A204.1 (cell line): ENCODE measurements at regions not wholly inside any gene's neighbourhood (a gene's known extent, or its start where the extent isn't known, plus 50 kb on each side); places are given as distances from the start of the nearest gene placed in this dataset.
A peak's percentile ranks its signal among the peaks of the same experiment; 100 is the strongest.
"Not testable (repeated sequence)": the region's sequence is repeated elsewhere in the genome, so short reads cannot be mapped to it uniquely, and the experiment has no call there.

Experiments
- FAIRE-seq: peaks from 2 replicates; lab custom pipeline; 2012; peaks lifted over from hg19 to GRCh38; lab: Jason Lieb, UNC

GRCh38 chr9:85792057-85792456 lies 50.3 kb upstream of the AGTPBP1 start:
- peak; percentile 70 for FAIRE-seq

GRCh38 chr9:85802978-85803695 lies 61.4 kb upstream of the AGTPBP1 start:
- not testable (repeated sequence) for FAIRE-seq

- FAIRE-seq = not testable (repeated sequence)
Observed at GRCh38 chr9:85804847-85805133, 63.0 kb upstream of the AGTPBP1 start.

GRCh38 chr9:85805134-85806005 lies 63.6 kb upstream of the AGTPBP1 start:
- FAIRE-seq = not testable (repeated sequence)

- FAIRE-seq = not testable (repeated sequence)
Observed at GRCh38 chr9:85808329-85808728, 66.6 kb upstream of the AGTPBP1 start.

GRCh38 chr9:85813388-85813787 lies 71.6 kb upstream of the AGTPBP1 start:
- not testable (repeated sequence) for FAIRE-seq

- FAIRE-seq = not testable (repeated sequence)
Observed at GRCh38 chr9:85814800-85815199, 73.0 kb upstream of the AGTPBP1 start.

- FAIRE-seq = peak; percentile 99
Observed at GRCh38 chr9:85818971-85819370, 77.2 kb upstream of the AGTPBP1 start.

- FAIRE-seq = not testable (repeated sequence)
Observed at GRCh38 chr9:85820598-85820997, 78.8 kb upstream of the AGTPBP1 start.

GRCh38 chr9:85824949-85825348 lies 83.2 kb upstream of the AGTPBP1 start:
- not testable (repeated sequence) for FAIRE-seq

GRCh38 chr9:85834591-85834990 lies 92.8 kb upstream of the AGTPBP1 start:
- not testable (repeated sequence) for FAIRE-seq

GRCh38 chr9:85843949-85844348 lies 97.0 kb upstream of the NAA35 start:
- FAIRE-seq = not testable (repeated sequence)

GRCh38 chr9:85847782-85848181 lies 93.2 kb upstream of the NAA35 start:
- not testable (repeated sequence) for FAIRE-seq

GRCh38 chr9:85858056-85858750 lies 82.7 kb upstream of the NAA35 start:
- FAIRE-seq = no peak

GRCh38 chr9:85859765-85860164 lies 81.2 kb upstream of the NAA35 start:
- no peak for FAIRE-seq

- not testable (repeated sequence) for FAIRE-seq
Observed at GRCh38 chr9:85861882-85862281, 79.1 kb upstream of the NAA35 start.

GRCh38 chr9:85863875-85864274 lies 77.1 kb upstream of the NAA35 start:
- no peak for FAIRE-seq

- no peak for FAIRE-seq
Observed at GRCh38 chr9:85871008-85871407, 69.9 kb upstream of the NAA35 start.

GRCh38 chr9:85871683-85872082 lies 69.3 kb upstream of the NAA35 start:
- FAIRE-seq = not testable (repeated sequence)

- no peak for FAIRE-seq
Observed at GRCh38 chr9:85872463-85872862, 68.5 kb upstream of the NAA35 start.

GRCh38 chr9:85876628-85877027 lies 64.3 kb upstream of the NAA35 start:
- FAIRE-seq = no peak

- not testable (repeated sequence) for FAIRE-seq
Observed at GRCh38 chr9:85878872-85879597, 61.9 kb upstream of the NAA35 start.
